Gastroesophageal sphincter (tissue), 3 donors: ENCODE measurements at regions not wholly inside any gene's neighbourhood (a gene's known extent, or its start where the extent isn't known, plus 50 kb on each side); places are given as distances from the start of the nearest gene placed in this dataset.

Experiments used
- POLR2A ChIP-seq, 2 donors: fragments of 450-650 bp; IDR thresholded peaks; one replicate each; pipeline ENCODE4 v1.6.1; 2017; ENCODE audit warnings: antibody characterized with exemption in 2 of 2, mild to moderate bottlenecking in 2 of 2, moderate library complexity in 1 of 2
- TF ChIP-seq, protein P1 (sequence below), 4 experiments: fragments of 200-600 bp in 2 of 4; fragments of 450-650 bp in 2 of 4; sonication (generic) in 1 of 4; IDR thresholded peaks; one replicate each; pipeline ENCODE4 v1.5.1; 2017 to 2019; ENCODE audit warnings: antibody characterized with exemption in 4 of 4, mild to moderate bottlenecking in 2 of 4, moderate library complexity in 2 of 4

DNA sequence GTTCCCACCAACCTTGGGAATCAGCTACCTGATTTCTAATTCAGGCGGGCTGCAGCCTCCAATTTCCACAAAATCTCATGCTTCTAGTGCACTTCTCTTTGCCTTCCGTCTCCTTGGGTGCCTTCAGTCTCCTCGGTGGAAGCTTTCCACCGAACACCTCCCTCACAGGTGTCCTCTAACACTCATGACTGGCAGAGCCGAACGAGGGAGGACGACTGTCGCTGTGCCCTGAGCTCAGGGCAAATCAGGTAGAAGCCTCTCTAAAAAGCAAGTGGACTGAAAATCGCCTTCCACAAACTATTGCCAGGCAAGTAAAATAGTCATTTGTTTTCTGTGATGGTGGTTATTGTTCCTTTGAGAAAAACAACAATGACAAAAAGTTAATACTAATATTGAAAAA is 176.1 kb upstream of the PPARGC1A start:
- no peak for TF ChIP-seq POLR2A (IDR thresholded peaks at IDR 0.05)
- TF ChIP-seq, protein P1, sequence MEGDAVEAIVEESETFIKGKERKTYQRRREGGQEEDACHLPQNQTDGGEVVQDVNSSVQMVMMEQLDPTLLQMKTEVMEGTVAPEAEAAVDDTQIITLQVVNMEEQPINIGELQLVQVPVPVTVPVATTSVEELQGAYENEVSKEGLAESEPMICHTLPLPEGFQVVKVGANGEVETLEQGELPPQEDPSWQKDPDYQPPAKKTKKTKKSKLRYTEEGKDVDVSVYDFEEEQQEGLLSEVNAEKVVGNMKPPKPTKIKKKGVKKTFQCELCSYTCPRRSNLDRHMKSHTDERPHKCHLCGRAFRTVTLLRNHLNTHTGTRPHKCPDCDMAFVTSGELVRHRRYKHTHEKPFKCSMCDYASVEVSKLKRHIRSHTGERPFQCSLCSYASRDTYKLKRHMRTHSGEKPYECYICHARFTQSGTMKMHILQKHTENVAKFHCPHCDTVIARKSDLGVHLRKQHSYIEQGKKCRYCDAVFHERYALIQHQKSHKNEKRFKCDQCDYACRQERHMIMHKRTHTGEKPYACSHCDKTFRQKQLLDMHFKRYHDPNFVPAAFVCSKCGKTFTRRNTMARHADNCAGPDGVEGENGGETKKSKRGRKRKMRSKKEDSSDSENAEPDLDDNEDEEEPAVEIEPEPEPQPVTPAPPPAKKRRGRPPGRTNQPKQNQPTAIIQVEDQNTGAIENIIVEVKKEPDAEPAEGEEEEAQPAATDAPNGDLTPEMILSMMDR (IDR thresholded peaks at IDR 0.05), result no peak
